HS-5 (cell line): ENCODE measurements at regions not wholly inside any gene's neighbourhood (a gene's known extent, or its start where the extent isn't known, plus 50 kb on each side); places are given as distances from the start of the nearest gene placed in this dataset.

Experiments used
- DNase-seq: peaks from one replicate; pipeline ENCODE4 v3.0.0-alpha.2; 2012; ENCODE audit warnings: low read depth

GRCh38 chr5:123809594-123810221 lies 297.7 kb downstream of the CSNK1G3 start:
- DNase-seq, result no peak

DNA sequence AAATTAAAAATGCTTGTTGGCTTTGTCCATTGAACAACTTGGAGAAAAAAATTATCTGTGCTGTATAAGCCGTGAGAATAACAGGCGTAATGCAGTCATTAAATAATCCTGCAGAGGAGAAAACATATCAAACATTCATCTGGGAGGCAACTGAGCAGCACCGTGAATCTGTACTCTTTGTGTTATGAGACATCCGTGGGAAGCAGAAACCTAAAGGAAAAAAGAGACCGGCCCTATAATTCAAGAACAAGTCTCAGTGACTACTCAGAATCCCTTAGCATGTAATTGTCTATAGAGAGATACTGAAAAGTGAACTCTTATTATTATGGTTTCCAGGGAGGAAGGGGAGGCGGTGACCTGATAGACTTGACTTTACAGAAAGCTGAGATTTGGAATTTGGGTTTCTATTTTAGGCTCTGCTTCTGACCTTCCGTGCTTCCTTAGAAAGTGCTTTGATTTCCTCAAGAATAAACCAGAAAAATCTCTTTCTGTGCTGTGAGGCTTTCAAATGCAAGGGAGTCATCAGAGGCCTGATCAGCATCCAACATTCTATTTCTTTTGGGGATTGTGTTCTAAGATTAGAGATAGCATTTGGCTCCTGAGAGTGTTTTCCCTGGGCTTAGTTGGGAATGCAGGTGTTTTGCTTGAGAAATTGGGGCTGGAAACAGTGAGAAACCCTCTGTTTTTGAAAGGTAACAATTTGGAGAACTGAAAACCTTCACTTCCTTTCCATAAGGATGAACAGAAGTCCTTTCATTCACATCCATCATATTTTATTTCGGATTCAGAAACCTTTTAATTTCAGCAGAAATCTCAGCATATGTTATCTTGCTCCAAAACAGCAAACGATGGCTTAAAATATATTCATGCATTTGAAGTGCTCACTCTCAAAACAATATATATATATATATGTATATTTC lies 296.7 kb downstream of the CSNK1G3 start:
- no peak for DNase-seq

DNA sequence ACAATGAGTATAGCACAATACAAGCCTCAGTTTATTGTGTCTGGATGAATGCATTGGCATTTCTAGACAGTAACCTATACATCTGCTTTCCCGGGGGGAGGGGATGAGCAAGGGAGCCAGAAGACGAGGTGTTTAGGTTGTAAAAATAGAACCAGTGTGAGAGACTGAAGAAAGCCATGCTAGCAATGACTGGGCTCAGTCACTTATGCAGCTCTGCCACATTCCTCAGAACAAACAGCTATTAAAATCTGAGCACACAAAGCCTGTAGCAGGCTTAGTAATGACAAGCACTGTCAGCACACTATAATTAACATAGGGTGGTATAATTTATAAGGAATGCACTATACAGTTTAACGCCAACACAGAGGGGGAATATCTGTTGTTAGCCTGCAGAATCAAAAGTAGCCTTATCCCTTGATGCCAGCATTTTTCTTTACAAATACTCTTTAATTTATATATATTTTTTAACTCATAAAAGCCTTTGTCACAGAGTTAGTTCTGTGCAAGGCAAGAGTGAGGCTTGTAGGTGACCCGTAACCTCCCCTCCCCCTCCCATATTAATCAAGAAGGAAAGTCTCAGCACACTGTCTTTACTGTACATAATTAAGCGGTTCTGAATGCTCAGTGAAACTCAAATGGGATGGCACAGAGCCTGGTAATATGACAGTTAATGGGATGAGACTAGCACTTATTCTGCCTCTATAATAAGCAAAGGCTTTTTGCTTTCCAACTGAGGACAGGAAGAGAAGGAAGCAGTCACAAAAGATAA lies 295.4 kb downstream of the CSNK1G3 start:
- DNase-seq, result no peak

DNA sequence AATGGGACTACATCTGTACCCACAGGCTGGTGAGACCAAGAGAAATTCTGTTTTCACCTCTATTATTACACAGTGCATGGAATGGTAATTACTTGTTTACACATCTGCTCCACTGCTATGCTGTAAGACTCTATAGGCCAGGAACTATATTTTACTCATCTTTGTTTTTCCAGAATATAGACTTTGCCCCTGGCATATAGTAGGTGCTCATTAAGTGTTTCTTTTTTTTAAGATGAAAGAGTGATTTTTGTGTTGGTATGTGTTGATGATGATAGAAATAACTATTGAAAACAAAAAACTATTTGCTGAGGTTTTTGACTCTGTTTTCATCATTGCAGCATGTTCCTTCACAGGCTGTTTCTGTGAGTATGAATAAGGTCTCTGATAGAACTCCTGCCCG lies 294.7 kb downstream of the CSNK1G3 start:
- no peak for DNase-seq

- DNase-seq, result no peak
Measured at GRCh38 chr5:123805300-123805699, 293.3 kb downstream of the CSNK1G3 start.

- no peak for DNase-seq
Measured at GRCh38 chr5:123803359-123803758, 291.4 kb downstream of the CSNK1G3 start.

DNA sequence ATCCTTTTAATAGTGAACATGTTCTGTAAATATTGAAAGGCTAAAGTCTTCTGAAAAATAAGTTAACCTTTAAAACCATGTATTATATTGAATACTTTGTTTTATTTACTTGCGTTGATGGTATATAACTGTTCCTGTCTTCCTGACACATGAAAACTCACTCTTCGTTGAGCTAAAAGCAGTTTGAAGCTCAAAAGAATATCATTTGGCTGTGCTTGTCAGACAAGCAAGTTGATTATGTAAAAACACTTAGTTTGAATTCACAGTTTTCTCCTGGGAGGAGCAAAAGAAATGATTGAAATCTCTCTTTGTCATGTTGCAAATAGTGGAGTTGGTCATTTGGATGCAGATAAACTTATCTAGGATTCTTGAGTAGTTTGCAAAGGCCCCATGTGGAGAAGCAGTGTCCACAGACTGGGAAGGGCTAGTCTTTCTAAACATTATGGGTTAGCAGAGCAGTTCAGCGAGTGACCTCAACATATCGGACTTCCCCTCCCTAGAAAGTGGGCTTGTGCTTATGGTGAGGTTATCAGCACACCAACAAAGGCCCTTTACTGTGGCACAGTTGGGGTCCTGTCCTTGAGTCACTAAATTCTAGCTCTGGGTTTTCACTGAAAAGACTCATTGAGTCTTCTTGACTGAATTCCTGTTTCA lies 290.4 kb downstream of the CSNK1G3 start:
- DNase-seq, result no peak

DNA sequence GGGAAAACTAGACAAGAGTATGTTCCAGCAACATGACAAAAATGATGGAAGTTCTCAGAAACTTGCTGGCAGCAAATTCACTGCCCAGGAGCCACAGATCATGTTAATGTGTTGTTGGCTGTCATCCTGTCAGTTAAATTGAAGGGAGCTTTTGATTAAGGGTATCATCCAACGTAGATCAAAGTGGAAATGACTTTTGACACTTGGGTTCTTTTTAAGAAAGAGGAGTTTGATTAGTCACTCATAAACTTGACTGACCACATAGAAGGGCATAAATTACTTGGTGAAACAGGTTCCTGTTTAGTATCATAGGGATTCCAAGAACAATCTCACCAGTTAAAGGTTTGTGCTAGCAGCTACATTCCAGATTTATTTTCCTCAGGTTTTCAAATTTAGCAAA lies 288.7 kb downstream of the CSNK1G3 start:
- no peak for DNase-seq

DNA sequence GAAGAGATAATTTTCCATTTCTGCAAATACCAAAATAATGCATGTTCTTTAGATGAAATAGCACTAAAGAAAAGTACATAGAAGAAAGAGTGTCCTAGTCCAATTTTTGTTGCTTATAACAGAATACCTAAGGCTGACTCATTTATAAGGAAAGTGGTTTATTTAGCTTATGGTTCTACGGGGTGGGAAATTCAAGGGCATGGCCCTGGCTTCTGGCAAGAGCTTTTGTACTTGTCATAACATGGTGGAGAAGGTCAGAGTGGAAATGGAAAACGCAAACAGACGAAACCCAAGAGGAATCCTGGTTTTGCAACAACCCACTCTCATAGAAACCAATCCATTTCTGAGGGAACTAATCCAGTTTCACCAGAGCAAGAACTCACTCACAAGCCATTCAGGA lies 283.7 kb downstream of the CSNK1G3 start:
- no peak for DNase-seq

- DNase-seq, result no peak
Measured at GRCh38 chr5:123790226-123790625, 278.2 kb downstream of the CSNK1G3 start.

GRCh38 chr5:123787635-123788034 lies 275.7 kb downstream of the CSNK1G3 start:
- DNase-seq, result no peak

GRCh38 chr5:123787136-123787535 lies 275.2 kb downstream of the CSNK1G3 start:
- no peak for DNase-seq

- no peak for DNase-seq
Measured at GRCh38 chr5:123786411-123786810, 274.4 kb downstream of the CSNK1G3 start.

GRCh38 chr5:123785162-123786071 lies 273.4 kb downstream of the CSNK1G3 start:
- DNase-seq, result peak; percentile 77

GRCh38 chr5:123783421-123783820 lies 271.4 kb downstream of the CSNK1G3 start:
- no peak for DNase-seq

- DNase-seq, result no peak
Measured at GRCh38 chr5:123778641-123779040, 266.7 kb downstream of the CSNK1G3 start.

GRCh38 chr5:123776761-123777160 lies 264.8 kb downstream of the CSNK1G3 start:
- peak; percentile 63 for DNase-seq

DNA sequence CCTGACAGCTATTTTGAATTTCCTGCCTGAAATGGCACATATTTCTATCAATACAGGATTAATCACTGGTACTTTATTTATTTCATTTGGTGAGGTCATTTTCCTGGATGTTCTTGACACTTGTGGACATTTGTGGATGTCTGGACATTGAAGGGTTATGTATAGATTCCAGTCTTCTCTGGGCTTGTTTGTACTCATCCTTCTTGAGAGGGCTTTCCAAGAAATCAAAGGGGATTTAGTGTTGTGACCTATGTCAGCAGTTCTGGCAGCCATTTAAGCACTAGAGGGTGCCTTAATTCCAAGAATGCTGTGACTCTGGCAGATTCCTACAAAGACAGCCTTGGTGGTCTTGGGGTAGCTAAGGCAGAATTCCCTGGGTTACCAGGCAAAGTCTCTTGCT lies 259.7 kb downstream of the CSNK1G3 start:
- DNase-seq, result no peak

DNA sequence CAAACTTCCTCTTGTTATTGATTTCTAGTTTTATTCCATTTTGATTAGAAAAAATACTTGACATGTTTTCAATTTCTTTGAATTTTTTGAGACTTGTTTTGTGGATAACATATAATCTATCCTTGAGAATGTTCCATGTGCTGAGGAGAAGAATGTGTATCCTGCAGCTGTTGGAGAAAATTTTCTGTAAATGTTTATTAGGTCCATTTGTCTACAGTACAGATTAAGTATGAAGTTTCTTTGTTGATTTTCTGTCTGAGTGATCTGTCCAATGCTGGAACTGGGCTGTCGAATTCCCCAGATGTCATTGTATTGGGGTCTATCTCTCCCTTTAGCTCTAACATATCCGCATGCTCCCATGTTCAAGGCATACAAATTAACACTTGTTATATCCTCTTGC lies 251.2 kb downstream of the CSNK1G3 start:
- DNase-seq, result no peak

DNA sequence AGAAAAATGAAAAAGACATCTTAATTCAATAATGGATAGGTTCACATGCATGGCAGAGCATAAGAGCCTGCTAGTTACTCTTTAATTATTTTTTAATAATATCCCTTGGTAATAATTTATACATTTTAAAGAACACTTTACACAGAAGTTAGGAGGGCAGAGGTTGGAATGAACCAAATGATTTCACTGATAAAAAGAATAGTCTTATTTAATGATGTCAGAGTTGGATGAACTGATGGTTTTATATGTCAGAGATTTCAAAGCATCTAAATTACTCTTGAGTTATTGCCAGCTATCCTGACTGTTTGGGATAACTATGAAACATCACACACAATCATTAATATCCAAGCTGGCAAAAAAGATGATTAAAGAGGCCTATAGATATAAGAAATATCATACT lies 244.8 kb downstream of the CSNK1G3 start:
- DNase-seq, result no peak

GRCh38 chr5:123756318-123756665 lies 244.3 kb downstream of the CSNK1G3 start:
- DNase-seq, result no peak
